NCI-H1092 treated with DMSO at 0.1 percent for 48 hours (cell line): ENCODE measurements at regions not wholly inside any gene's neighbourhood (a gene's known extent, or its start where the extent isn't known, plus 50 kb on each side); places are given as distances from the start of the nearest gene placed in this dataset.

Source experiments
- DNase-seq: peaks from one replicate; lab custom pipeline; 2025; lab: John Stamatoyannopoulos, UW

- no peak for DNase-seq
Observed at GRCh38 chrX:15915959-15916703, 61.5 kb upstream of the AP1S2 start.

- no peak for DNase-seq
Observed at GRCh38 chrX:15914486-15914885, 59.9 kb upstream of the AP1S2 start.

GRCh38 chrX:15913146-15913545, 58.5 kb upstream of the AP1S2 start:
- no peak for DNase-seq

- DNase-seq, result no peak
Observed at GRCh38 chrX:15911734-15912550, 57.3 kb upstream of the AP1S2 start.

- DNase-seq, result no peak
Observed at GRCh38 chrX:15909605-15910004, 55.0 kb upstream of the AP1S2 start.

- DNase-seq, result no peak
Observed at GRCh38 chrX:15908603-15909290, 54.1 kb upstream of the AP1S2 start.

- no peak for DNase-seq
Observed at GRCh38 chrX:15906041-15906943, 51.7 kb upstream of the AP1S2 start.
